ENCODE measurements at regions not wholly inside any gene's neighbourhood (a gene's known extent, or its start where the extent isn't known, plus 50 kb on each side); places are given as distances from the start of the nearest gene placed in this dataset.

GRCh38 chr12:125372085-125372484 is 306.9 kb downstream of the AACS start:
- TF ChIP-seq EZH2 (IDR thresholded peaks at IDR 0.05; ENCODE audit: insufficient read depth, poor library complexity, severe bottlenecking) (no peak), EZH2phosphoT487 (IDR thresholded peaks at IDR 0.05; ENCODE audit: insufficient read depth, low read depth) (no peak)

Data from GM23248 (cell line).